MM.1S (cell line): ENCODE measurements at regions not wholly inside any gene's neighbourhood (a gene's known extent, or its start where the extent isn't known, plus 50 kb on each side); places are given as distances from the start of the nearest gene placed in this dataset.

Experiments used
- DNase-seq: peaks from one replicate; pipeline ENCODE4 v3.0.0-alpha.2; 2015
- H2AFZ ChIP-seq: fragments of 300-600 bp; sonication (generic); 2 replicates; pipeline ENCODE4 v1.6.0; 2016; ENCODE audit warnings: antibody characterized with exemption, low read length
- H3F3A ChIP-seq: fragments of 300-600 bp; sonication (generic); 2 replicates; pipeline ENCODE4 v1.6.1; 2016; ENCODE audit warnings: mild to moderate bottlenecking, antibody characterized with exemption, low read length, moderate library complexity, mixed read lengths; ENCODE audit not compliant: insufficient read depth
- H3K27ac ChIP-seq: fragments of 300-600 bp; sonication (generic); 2 replicates; pipeline ENCODE4 v1.5.1; 2016; ENCODE audit warnings: mild to moderate bottlenecking, low read length
- H3K27me3 ChIP-seq: fragments of 300-600 bp; sonication (generic); replicated peaks from 2 replicates; pipeline ENCODE4 v1.6.0; 2016; ENCODE audit warnings: low read length; ENCODE audit not compliant: insufficient read depth
- H3K36me3 ChIP-seq: fragments of 300-600 bp; sonication (generic); replicated peaks from 2 replicates; pipeline ENCODE4 v1.6.1; 2016; ENCODE audit warnings: mild to moderate bottlenecking, low read length, mixed read lengths; ENCODE audit not compliant: insufficient read depth
- H3K4me1 ChIP-seq: fragments of 300-600 bp; sonication (generic); 2 replicates; pipeline ENCODE4 v1.6.1; 2016; ENCODE audit warnings: low read length, mixed read lengths
- H3K4me2 ChIP-seq: fragments of 300-600 bp; sonication (generic); 2 replicates; pipeline ENCODE4 v1.6.0; 2016; ENCODE audit warnings: low read depth, low read length
- H3K4me3 ChIP-seq: fragments of 300-600 bp; sonication (generic); 2 replicates; pipeline ENCODE4 v1.5.1; 2016; ENCODE audit warnings: low read length, mixed read lengths
- H3K79me2 ChIP-seq: fragments of 300-600 bp; sonication (generic); 2 replicates; pipeline ENCODE4 v1.6.1; 2016; ENCODE audit warnings: mixed run types, low read length, mixed read lengths
- H3K9ac ChIP-seq: fragments of 300-600 bp; sonication (generic); 2 replicates; pipeline ENCODE4 v1.6.1; 2016; ENCODE audit warnings: low read length, mixed read lengths
- H3K9me2 ChIP-seq: fragments of 300-600 bp; sonication (generic); replicated peaks from 2 replicates; pipeline ENCODE4 v1.6.1; 2016; ENCODE audit warnings: mild to moderate bottlenecking, low read length, mixed read lengths; ENCODE audit not compliant: insufficient read depth
- H3K9me3 ChIP-seq: fragments of 300-600 bp; sonication (generic); replicated peaks from 2 replicates; pipeline ENCODE4 v1.6.1; 2016; ENCODE audit warnings: mild to moderate bottlenecking, low read length, mixed read lengths; ENCODE audit not compliant: insufficient read depth
- H4K20me1 ChIP-seq: fragments of 300-600 bp; sonication (generic); 2 replicates; pipeline ENCODE4 v1.6.1; 2016; ENCODE audit warnings: mild to moderate bottlenecking, low read length, moderate library complexity, mixed read lengths; ENCODE audit not compliant: insufficient read depth
- EZH2 ChIP-seq: fragments of 300-600 bp; sonication (generic); optimal IDR thresholded peaks from 2 replicates; pipeline ENCODE3; 2017; ENCODE audit warnings: low read depth, mild to moderate bottlenecking, antibody characterized with exemption, low read length, mixed read lengths
- EZH2phosphoT487 ChIP-seq: fragments of 300-600 bp; sonication (generic); IDR thresholded peaks from 2 replicates; pipeline ENCODE4 v1.6.1; 2018; ENCODE audit warnings: antibody characterized with exemption, low read length
- TF ChIP-seq, protein P1 (sequence below): fragments of 300-600 bp; sonication (generic); IDR thresholded peaks from 2 replicates; pipeline ENCODE4 v1.5.1; 2016; ENCODE audit warnings: antibody characterized with exemption, low read length, mixed read lengths

DNA sequence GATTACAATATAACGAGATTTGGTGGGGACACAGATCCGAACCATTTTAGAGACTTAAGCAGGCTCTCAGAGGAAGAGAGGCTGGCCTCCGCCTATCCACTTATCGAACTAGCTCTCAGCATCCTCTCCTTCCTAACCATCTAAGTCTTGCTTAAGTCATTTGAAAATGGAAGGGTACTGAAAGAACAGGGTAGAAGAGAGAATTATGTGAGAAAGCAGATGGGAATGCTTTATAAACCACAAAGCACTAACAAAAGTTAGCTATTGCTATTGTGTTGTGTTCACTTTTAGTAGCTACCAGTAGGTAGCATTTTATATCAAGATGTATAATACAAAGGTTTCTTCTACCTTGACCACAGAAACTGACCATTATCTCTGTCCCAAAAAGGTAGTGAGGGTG lies 153.4 kb upstream of the CADM1 start:
- TF ChIP-seq EZH2phosphoT487 = no peak
- TF ChIP-seq, protein P1, sequence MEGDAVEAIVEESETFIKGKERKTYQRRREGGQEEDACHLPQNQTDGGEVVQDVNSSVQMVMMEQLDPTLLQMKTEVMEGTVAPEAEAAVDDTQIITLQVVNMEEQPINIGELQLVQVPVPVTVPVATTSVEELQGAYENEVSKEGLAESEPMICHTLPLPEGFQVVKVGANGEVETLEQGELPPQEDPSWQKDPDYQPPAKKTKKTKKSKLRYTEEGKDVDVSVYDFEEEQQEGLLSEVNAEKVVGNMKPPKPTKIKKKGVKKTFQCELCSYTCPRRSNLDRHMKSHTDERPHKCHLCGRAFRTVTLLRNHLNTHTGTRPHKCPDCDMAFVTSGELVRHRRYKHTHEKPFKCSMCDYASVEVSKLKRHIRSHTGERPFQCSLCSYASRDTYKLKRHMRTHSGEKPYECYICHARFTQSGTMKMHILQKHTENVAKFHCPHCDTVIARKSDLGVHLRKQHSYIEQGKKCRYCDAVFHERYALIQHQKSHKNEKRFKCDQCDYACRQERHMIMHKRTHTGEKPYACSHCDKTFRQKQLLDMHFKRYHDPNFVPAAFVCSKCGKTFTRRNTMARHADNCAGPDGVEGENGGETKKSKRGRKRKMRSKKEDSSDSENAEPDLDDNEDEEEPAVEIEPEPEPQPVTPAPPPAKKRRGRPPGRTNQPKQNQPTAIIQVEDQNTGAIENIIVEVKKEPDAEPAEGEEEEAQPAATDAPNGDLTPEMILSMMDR = no peak
- no peak for TF ChIP-seq EZH2
- H3K27me3 ChIP-seq = no peaks in the 10 kb centered on the region

GRCh38 chr11:115656669-115657068 lies 152.5 kb upstream of the CADM1 start:
- no peaks in the 10 kb centered on the region for H3K79me2 ChIP-seq
- no peak overlapping the region for H3K4me3 ChIP-seq
- no peaks in the 10 kb centered on the region for H3K4me1 ChIP-seq
- H3K36me3 ChIP-seq = no peaks in the 10 kb centered on the region
- no peaks in the 10 kb centered on the region for H4K20me1 ChIP-seq
- H3K27me3 ChIP-seq = no peaks in the 10 kb centered on the region
- no peak overlapping the region for H3K9ac ChIP-seq
- H3K9me3 ChIP-seq = no peaks in the 10 kb centered on the region
- H2AFZ ChIP-seq = no peak overlapping the region
- H3K9me2 ChIP-seq = no peaks in the 10 kb centered on the region
- DNase-seq = no peak
- TF ChIP-seq, protein P1 = no peak
- no peak overlapping the region for H3K27ac ChIP-seq
- no peaks in the 10 kb centered on the region for H3F3A ChIP-seq
- no peak overlapping the region for H3K4me2 ChIP-seq

More for the DNA sequence above, 153.4 kb upstream of the CADM1 start:
- no peaks in the 10 kb centered on the region for H3F3A ChIP-seq
- no peaks in the 10 kb centered on the region for H3K79me2 ChIP-seq
- no peaks in the 10 kb centered on the region for H3K36me3 ChIP-seq
- H3K9me2 ChIP-seq = no peaks in the 10 kb centered on the region
- H3K4me1 ChIP-seq = no peaks in the 10 kb centered on the region
- H3K4me2 ChIP-seq = no peak overlapping the region
- H3K27ac ChIP-seq = no peak overlapping the region
- no peak for DNase-seq
- H3K4me3 ChIP-seq = no peak overlapping the region
- H2AFZ ChIP-seq = no peak overlapping the region
- no peaks in the 10 kb centered on the region for H4K20me1 ChIP-seq
- no peak overlapping the region for H3K9ac ChIP-seq
- no peaks in the 10 kb centered on the region for H3K9me3 ChIP-seq

GRCh38 chr11:115656041-115656440 lies 151.8 kb upstream of the CADM1 start:
- Histone ChIP-seq H4K20me1 (no peaks in the 10 kb centered on the region), H3K9me3 (no peaks in the 10 kb centered on the region), H3K36me3 (no peaks in the 10 kb centered on the region), H2AFZ (no peak overlapping the region), H3K4me2 (no peak overlapping the region), H3K27me3 (no peaks in the 10 kb centered on the region), H3K4me1 (no peaks in the 10 kb centered on the region), H3K9me2 (no peaks in the 10 kb centered on the region), H3F3A (no peaks in the 10 kb centered on the region), H3K4me3 (no peak overlapping the region), H3K27ac (no peak overlapping the region), H3K79me2 (no peaks in the 10 kb centered on the region), H3K9ac (no peak overlapping the region)
- DNase-seq = no peak
- no peak for TF ChIP-seq EZH2
- TF ChIP-seq, protein P1 = no peak
- no peak for TF ChIP-seq EZH2phosphoT487

- H3K4me2 ChIP-seq = no peak overlapping the region
- no peaks in the 10 kb centered on the region for H3K9me2 ChIP-seq
- no peaks in the 10 kb centered on the region for H4K20me1 ChIP-seq
- no peak for DNase-seq
- H3K4me1 ChIP-seq = no peaks in the 10 kb centered on the region
- no peaks in the 10 kb centered on the region for H3K79me2 ChIP-seq
- H2AFZ ChIP-seq = no peak overlapping the region
- H3K27me3 ChIP-seq = no peaks in the 10 kb centered on the region
- TF ChIP-seq EZH2phosphoT487 = no peak
- TF ChIP-seq EZH2 = no peak
- TF ChIP-seq, protein P1 = no peak
- H3K27ac ChIP-seq = no peak overlapping the region
- no peaks in the 10 kb centered on the region for H3K36me3 ChIP-seq
- H3K4me3 ChIP-seq = no peak overlapping the region
- no peaks in the 10 kb centered on the region for H3F3A ChIP-seq
- H3K9me3 ChIP-seq = no peaks in the 10 kb centered on the region
- H3K9ac ChIP-seq = no peak overlapping the region
Observed at GRCh38 chr11:115654792-115655191, 150.6 kb upstream of the CADM1 start.
